ENCODE measurements at regions not wholly inside any gene's neighbourhood (a gene's known extent, or its start where the extent isn't known, plus 50 kb on each side); places are given as distances from the start of the nearest gene placed in this dataset.

- H3K9me2 ChIP-seq, result no peaks in the 10 kb centered on the region
- H3K27ac ChIP-seq (ENCODE audit: low read depth in 2 of 2, low read length in 1 of 2), result no peak overlapping the region
- H3K27me3 ChIP-seq (ENCODE audit: insufficient read depth), result no peaks in the 10 kb centered on the region
- no peaks in the 10 kb centered on the region for H3K9me3 ChIP-seq
- TF ChIP-seq FOSL2 (IDR thresholded peaks at IDR 0.05; ENCODE audit: borderline replicate concordance, low read depth), result no peak
- TF ChIP-seq CHD2 (IDR thresholded peaks at IDR 0.05; ENCODE audit: low read length, partially characterized antibody), result no peak
- no peaks in the 10 kb centered on the region for H4K20me1 ChIP-seq (ENCODE audit: insufficient read depth)
- H3K36me3 ChIP-seq (replicated peaks in 1 of 2; ENCODE audit: control insufficient read depth in 1 of 2, insufficient read depth in 2 of 2, low read length in 1 of 2), result no peaks in the 10 kb centered on the region
- no peak overlapping the region for H3K9ac ChIP-seq
- CTCF ChIA-PET, result interaction anchor here (0.6 kb wide), 1 partner anchor 40 kb away, joined by 3 read pairs; no protein-coding TSS in a partner anchor
- H2AFZ ChIP-seq (ENCODE audit: low read depth), result no peak overlapping the region
- H3K4me2 ChIP-seq, result no peak overlapping the region
- 44% methylated on average over 3 of the region's 3 CpGs for WGBS (ENCODE audit: low lambda C conversion rate)
- no peaks in the 10 kb centered on the region for H3F3A ChIP-seq (replicated peaks; ENCODE audit: insufficient read depth)
- H3K4me3 ChIP-seq (ENCODE audit: low read depth in 2 of 2, low read length in 1 of 2), result no peak overlapping the region
- no peaks in the 10 kb centered on the region; a peak in 2 of 4 replicates for H3K4me1 ChIP-seq (ENCODE audit: control insufficient read depth in 1 of 2, insufficient read depth in 2 of 2, low read depth in 1 of 2, low read length in 1 of 2)
- POLR2A ChIA-PET, result no interaction called here
- H3K79me2 ChIP-seq (ENCODE audit: insufficient read depth), result no peaks in the 10 kb centered on the region
- no peak for DNase-seq
These were observed 1080.7 kb upstream of the NUDT12 start for GRCh38 chr5:104643320-104643719.

- H4K20me1 ChIP-seq (ENCODE audit: insufficient read depth), result no peaks in the 10 kb centered on the region
- H3K9ac ChIP-seq, result no peak overlapping the region
- no peaks in the 10 kb centered on the region for H3K9me2 ChIP-seq
- no peaks in the 10 kb centered on the region for H3K79me2 ChIP-seq (ENCODE audit: insufficient read depth)
- no peak overlapping the region for H2AFZ ChIP-seq (ENCODE audit: low read depth)
- CTCF ChIA-PET, result no interaction called here
- TF ChIP-seq SIN3A (IDR thresholded peaks at IDR 0.05; ENCODE audit: borderline replicate concordance, low read depth, low read length), result no peak
- no peak for TF ChIP-seq ELF1 (IDR thresholded peaks at IDR 0.05)
- no peak for TF ChIP-seq MEF2A (IDR thresholded peaks at IDR 0.05; ENCODE audit: borderline replicate concordance, low read depth)
- TF ChIP-seq JUND (IDR thresholded peaks at IDR 0.05), result no peak
- no peak for TF ChIP-seq CTCF (IDR thresholded peaks at IDR 0.05)
- no peak for TF ChIP-seq NRF1 (IDR thresholded peaks at IDR 0.05; ENCODE audit: low read depth, low read length)
- no peak for TF ChIP-seq EP300 (IDR thresholded peaks at IDR 0.05; ENCODE audit: borderline replicate concordance in 1 of 2, low read depth in 1 of 2, low read length in 1 of 2)
- TF ChIP-seq CHD2 (IDR thresholded peaks at IDR 0.05; ENCODE audit: low read length, partially characterized antibody), result no peak
- TF ChIP-seq TAF1 (IDR thresholded peaks at IDR 0.05; ENCODE audit: borderline replicate concordance, low read depth, low read length), result no peak
- TF ChIP-seq POLR2AphosphoS5 (IDR thresholded peaks at IDR 0.05; ENCODE audit: low read depth, low read length), result no peak
- TF ChIP-seq RFX5 (IDR thresholded peaks at IDR 0.05; ENCODE audit: low read length), result no peak
- no peak for TF ChIP-seq USF1 (IDR thresholded peaks at IDR 0.05; ENCODE audit: borderline replicate concordance, low read depth)
- no peak for TF ChIP-seq RCOR1 (IDR thresholded peaks at IDR 0.05; ENCODE audit: low read length)
- no peak for TF ChIP-seq IRF3 (IDR thresholded peaks at IDR 0.05; ENCODE audit: low read depth, low read length)
- no peak for TF ChIP-seq PBX3 (IDR thresholded peaks at IDR 0.05)
- no peak for TF ChIP-seq USF2 (IDR thresholded peaks at IDR 0.05; ENCODE audit: borderline replicate concordance, low read depth, low read length)
- TF ChIP-seq NFIC (IDR thresholded peaks at IDR 0.05; ENCODE audit: borderline replicate concordance), result no peak
- H3K27ac ChIP-seq (ENCODE audit: low read depth in 2 of 2, low read length in 1 of 2), result no peak overlapping the region
- WGBS (ENCODE audit: low lambda C conversion rate), result 65% methylated on average over 3 of the region's 3 CpGs
- POLR2A ChIA-PET, result no interaction called here
- H3K4me2 ChIP-seq, result no peak overlapping the region
- no peak for DNase-seq
- no peaks in the 10 kb centered on the region for H3K27me3 ChIP-seq (ENCODE audit: insufficient read depth)
- H3K9me3 ChIP-seq, result no peaks in the 10 kb centered on the region
- no peaks in the 10 kb centered on the region; a peak in 1 of 4 replicates for H3K4me1 ChIP-seq (ENCODE audit: control insufficient read depth in 1 of 2, insufficient read depth in 2 of 2, low read depth in 1 of 2, low read length in 1 of 2)
- H3K36me3 ChIP-seq (replicated peaks in 1 of 2; ENCODE audit: control insufficient read depth in 1 of 2, insufficient read depth in 2 of 2, low read length in 1 of 2), result no peaks in the 10 kb centered on the region
- H3K4me3 ChIP-seq (ENCODE audit: low read depth in 2 of 2, low read length in 1 of 2), result no peak overlapping the region
- H3F3A ChIP-seq (replicated peaks; ENCODE audit: insufficient read depth), result peaks cover 3% of the 10 kb centered on the region
These were observed 1072.6 kb upstream of the NUDT12 start for GRCh38 chr5:104635227-104635626.
